ENCODE measurements at regions not wholly inside any gene's neighbourhood (a gene's known extent, or its start where the extent isn't known, plus 50 kb on each side); places are given as distances from the start of the nearest gene placed in this dataset.
A peak's percentile ranks its signal among the peaks of the same experiment; 100 is the strongest.
"Not testable (repeated sequence)": the region's sequence is repeated elsewhere in the genome, so short reads cannot be mapped to it uniquely, and the experiment has no call there.

- FAIRE-seq; DNase-seq (ENCODE audit: insufficient read length, low spot score): not testable (repeated sequence)
These were observed 122.0 kb upstream of the ZCCHC13 start for GRCh38 chrX:74181976-74182375.

- FAIRE-seq = no peak
- DNase-seq (ENCODE audit: insufficient read length, low spot score) = no peak
These were observed 123.3 kb upstream of the ZCCHC13 start for GRCh38 chrX:74180716-74181115.

- DNase-seq (ENCODE audit: insufficient read length, low spot score) (no peak), FAIRE-seq (no peak)
These were observed 124.0 kb upstream of the ZCCHC13 start for GRCh38 chrX:74179990-74180389.

- DNase-seq (ENCODE audit: insufficient read length, low spot score) = no peak
- FAIRE-seq = no peak
These were observed 124.5 kb upstream of the ZCCHC13 start for GRCh38 chrX:74179499-74179898.

GRCh38 chrX:74179071-74179470, 124.9 kb upstream of the ZCCHC13 start:
- FAIRE-seq (no peak), DNase-seq (ENCODE audit: insufficient read length, low spot score) (no peak)

- FAIRE-seq (no peak), DNase-seq (ENCODE audit: insufficient read length, low spot score) (no peak)
These were observed 125.4 kb upstream of the ZCCHC13 start for GRCh38 chrX:74178536-74178935.

- DNase-seq (ENCODE audit: insufficient read length, low spot score) = no peak
- FAIRE-seq = no peak
These were observed 132.5 kb upstream of the ZCCHC13 start for GRCh38 chrX:74171465-74171864.

- DNase-seq (ENCODE audit: insufficient read length, low spot score) (no peak), FAIRE-seq (no peak)
These were observed 141.8 kb upstream of the ZCCHC13 start for GRCh38 chrX:74162199-74162598.

GRCh38 chrX:74160816-74161215, 143.2 kb upstream of the ZCCHC13 start:
- DNase-seq (ENCODE audit: insufficient read length, low spot score) (no peak), FAIRE-seq (no peak)

- no peak for DNase-seq (ENCODE audit: insufficient read length, low spot score)
- FAIRE-seq = no peak
These were observed 143.6 kb upstream of the ZCCHC13 start for GRCh38 chrX:74160358-74160757.

GRCh38 chrX:74147439-74147838, 156.5 kb upstream of the ZCCHC13 start:
- DNase-seq (ENCODE audit: insufficient read length, low spot score) = no peak
- no peak for FAIRE-seq

- FAIRE-seq (no peak), DNase-seq (ENCODE audit: insufficient read length, low spot score) (no peak)
These were observed 165.0 kb upstream of the ZCCHC13 start for GRCh38 chrX:74138943-74139342.

GRCh38 chrX:74133156-74133796, 170.7 kb upstream of the ZCCHC13 start:
- peak; percentile 73 for FAIRE-seq
- DNase-seq (ENCODE audit: insufficient read length, low spot score) = peak; percentile 12

GRCh38 chrX:74132280-74132679, 171.7 kb upstream of the ZCCHC13 start:
- no peak for DNase-seq (ENCODE audit: insufficient read length, low spot score)
- FAIRE-seq = no peak

- FAIRE-seq (no peak), DNase-seq (ENCODE audit: insufficient read length, low spot score) (no peak)
These were observed 184.7 kb upstream of the ZCCHC13 start for GRCh38 chrX:74119016-74119910.

- DNase-seq (ENCODE audit: insufficient read length, low spot score) = no peak
- FAIRE-seq = no peak
These were observed 185.7 kb upstream of the ZCCHC13 start for GRCh38 chrX:74117962-74118902.

GRCh38 chrX:74111245-74111644, 192.7 kb upstream of the ZCCHC13 start:
- FAIRE-seq (no peak), DNase-seq (ENCODE audit: insufficient read length, low spot score) (no peak)

GRCh38 chrX:74107666-74108065, 196.3 kb upstream of the ZCCHC13 start:
- FAIRE-seq (no peak), DNase-seq (ENCODE audit: insufficient read length, low spot score) (no peak)

- DNase-seq (ENCODE audit: insufficient read length, low spot score) (no peak), FAIRE-seq (no peak)
These were observed 199.5 kb upstream of the ZCCHC13 start for GRCh38 chrX:74104356-74105015.

GRCh38 chrX:74098407-74098806, 205.6 kb upstream of the ZCCHC13 start:
- not testable (repeated sequence) for DNase-seq (ENCODE audit: insufficient read length, low spot score); FAIRE-seq
